Spinal cord (tissue), 9 donors: ENCODE measurements at regions not wholly inside any gene's neighbourhood (a gene's known extent, or its start where the extent isn't known, plus 50 kb on each side); places are given as distances from the start of the nearest gene placed in this dataset.
"Not testable (repeated sequence)": the region's sequence is repeated elsewhere in the genome, so short reads cannot be mapped to it uniquely, and the experiment has no call there.

Source experiments
- DNase-seq, 6 donors: peaks; one replicate each; pipeline versions ENCODE4 v3.0.0 to v3.0.0-alpha.2; 2013 to 2015; ENCODE audit warnings: low spot score in 6 of 6, low read depth in 4 of 6
- H3K27ac ChIP-seq: one replicate; pipeline ENCODE4 v1.5.1; 2013; ENCODE audit warnings: low read depth, low read length, control low read depth
- H3K27me3 ChIP-seq: one replicate; pipeline ENCODE4 v1.6.1; 2013; ENCODE audit warnings: low read length; ENCODE audit not compliant: control insufficient read depth, insufficient read depth
- H3K36me3 ChIP-seq: one replicate; pipeline ENCODE4 v1.6.1; 2013; ENCODE audit warnings: low read length; ENCODE audit not compliant: control insufficient read depth, insufficient read depth
- H3K4me1 ChIP-seq: one replicate; pipeline ENCODE4 v1.6.1; 2013; ENCODE audit warnings: low read length; ENCODE audit not compliant: control insufficient read depth, insufficient read depth
- H3K4me3 ChIP-seq: one replicate; pipeline ENCODE4 v1.5.1; 2013; ENCODE audit warnings: low read depth, low read length, control low read depth
- H3K9me3 ChIP-seq: one replicate; pipeline ENCODE4 v1.6.1; 2013; ENCODE audit warnings: low read length; ENCODE audit not compliant: control insufficient read depth, insufficient read depth
- WGBS: methylation state at CpG from one replicate; pipeline ENCODE4 v1.1.5; 2013; ENCODE audit warnings: missing lambda C conversion rate; ENCODE audit not compliant: insufficient coverage; 5-methylcytosine and 5-hydroxymethylcytosine counted together
- donor health status: healthy.

DNA sequence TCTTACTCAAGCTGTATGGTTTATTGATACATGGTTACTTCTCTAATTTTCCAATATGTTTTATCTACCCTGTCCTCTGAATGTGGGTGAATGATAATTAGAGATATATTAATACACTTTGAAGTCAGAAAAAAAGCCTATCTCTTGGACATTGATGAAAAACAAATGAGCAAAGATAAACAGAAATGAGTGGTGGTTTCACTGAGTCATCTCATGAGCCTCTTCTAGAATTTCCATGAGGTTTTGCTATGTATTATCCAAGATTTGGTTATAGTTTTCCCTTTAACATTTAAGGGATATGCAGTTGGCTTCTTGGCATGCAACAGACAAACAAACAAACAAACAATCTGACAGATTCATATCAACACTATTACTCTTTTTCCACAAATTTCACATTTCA, 586.8 kb downstream of the RFPL4B start:
- no peaks in the 10 kb centered on the region for H3K27me3 ChIP-seq
- H3K9me3 ChIP-seq, result no peaks in the 10 kb centered on the region
- no peak for DNase-seq
- no peak overlapping the region for H3K4me3 ChIP-seq
- H3K36me3 ChIP-seq, result no peaks in the 10 kb centered on the region
- no peak overlapping the region for H3K27ac ChIP-seq
- H3K4me1 ChIP-seq, result no peaks in the 10 kb centered on the region

DNA sequence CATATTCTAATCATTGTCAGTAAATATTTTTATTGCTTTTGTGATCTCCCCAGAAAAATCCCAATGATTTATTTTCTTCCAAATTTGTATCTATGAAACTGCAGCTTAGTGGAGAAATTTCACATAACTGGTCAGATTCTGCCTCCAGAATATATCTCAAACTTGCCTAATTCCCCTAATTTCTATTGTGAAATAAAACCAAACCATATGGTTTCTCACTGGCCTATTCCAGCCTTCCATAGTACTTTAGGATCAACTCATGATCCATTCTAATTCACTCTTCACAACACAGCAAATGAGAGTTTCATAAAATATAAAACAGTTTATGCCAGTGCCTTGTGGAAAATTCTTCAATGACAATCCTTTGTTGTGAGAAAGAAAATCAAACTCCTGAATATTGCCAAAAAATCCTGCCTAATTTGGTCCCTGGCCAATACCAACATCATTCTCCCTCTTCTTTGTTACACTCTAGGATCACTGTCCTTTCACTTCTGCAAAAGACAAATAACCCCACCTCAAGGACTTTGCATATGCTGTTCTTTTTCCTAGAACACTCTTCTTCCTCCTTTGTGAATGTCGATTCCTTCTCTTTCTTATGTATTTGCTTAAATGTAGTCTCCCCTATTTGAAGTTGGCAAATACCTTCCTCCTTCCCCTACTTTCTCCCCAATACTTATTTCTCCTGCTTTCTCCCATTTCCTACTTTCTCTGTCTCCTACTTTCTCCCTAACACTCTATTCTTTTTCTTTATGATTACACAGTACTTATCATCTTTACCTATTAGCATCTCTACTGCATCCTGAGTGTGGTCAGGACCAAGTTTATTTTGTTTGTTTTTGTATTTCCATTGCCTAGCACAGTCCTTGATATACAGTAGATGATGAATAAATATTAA, 587.5 kb downstream of the RFPL4B start:
- no CpG with 5 or more reads among the region's 1 CpG for WGBS
- DNase-seq, result no peak
- Histone ChIP-seq H3K4me1 (no peaks in the 10 kb centered on the region), H3K9me3 (no peaks in the 10 kb centered on the region), H3K27me3 (no peaks in the 10 kb centered on the region), H3K4me3 (no peak overlapping the region), H3K27ac (no peak overlapping the region), H3K36me3 (no peaks in the 10 kb centered on the region)

DNA sequence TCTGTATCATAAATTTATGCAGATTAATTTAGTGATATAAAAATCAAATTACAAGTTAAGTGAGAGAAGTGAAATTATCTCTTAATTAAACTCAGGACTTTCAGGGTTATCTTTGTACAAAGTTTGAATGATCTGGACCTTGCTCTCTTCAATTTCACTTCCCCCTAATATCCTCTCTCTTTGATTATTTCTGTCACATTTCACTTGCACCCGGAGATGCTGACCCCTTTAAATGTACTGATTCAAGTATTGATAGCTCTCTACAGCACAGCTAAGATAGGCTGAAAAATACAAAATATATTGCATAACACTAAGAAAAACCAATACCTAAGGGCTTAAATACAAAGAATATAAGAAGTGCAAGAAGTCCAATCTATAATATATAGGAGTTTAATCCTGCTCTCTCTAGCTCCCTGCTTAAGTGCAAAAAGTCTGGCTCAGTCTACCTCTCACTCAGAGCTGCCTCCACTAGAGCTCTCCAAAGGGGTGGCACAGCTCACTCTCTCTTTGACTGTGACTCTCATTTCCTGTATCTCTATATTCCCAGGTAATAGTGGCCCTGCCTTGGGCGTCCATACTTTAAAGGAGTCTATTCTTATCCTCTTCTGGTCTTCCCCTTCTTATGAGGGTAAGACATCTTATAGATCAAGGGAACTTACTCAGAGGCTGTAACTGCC, 588.4 kb downstream of the RFPL4B start:
- Histone ChIP-seq H3K27me3 (no peaks in the 10 kb centered on the region), H3K4me1 (no peaks in the 10 kb centered on the region), H3K9me3 (no peaks in the 10 kb centered on the region), H3K27ac (no peak overlapping the region), H3K4me3 (no peak overlapping the region), H3K36me3 (no peaks in the 10 kb centered on the region)
- DNase-seq, result no peak
- no CpG with 5 or more reads among the region's 2 CpGs for WGBS

GRCh38 chr6:112936079-112936472, 588.9 kb downstream of the RFPL4B start:
- Histone ChIP-seq H3K4me1 (no peaks in the 10 kb centered on the region), H3K4me3 (no peak overlapping the region), H3K27me3 (no peaks in the 10 kb centered on the region), H3K9me3 (no peaks in the 10 kb centered on the region), H3K36me3 (no peaks in the 10 kb centered on the region), H3K27ac (no peak overlapping the region)
- DNase-seq, result no peak
- 100% methylated on average over 1 of the region's 7 CpGs for WGBS

DNA sequence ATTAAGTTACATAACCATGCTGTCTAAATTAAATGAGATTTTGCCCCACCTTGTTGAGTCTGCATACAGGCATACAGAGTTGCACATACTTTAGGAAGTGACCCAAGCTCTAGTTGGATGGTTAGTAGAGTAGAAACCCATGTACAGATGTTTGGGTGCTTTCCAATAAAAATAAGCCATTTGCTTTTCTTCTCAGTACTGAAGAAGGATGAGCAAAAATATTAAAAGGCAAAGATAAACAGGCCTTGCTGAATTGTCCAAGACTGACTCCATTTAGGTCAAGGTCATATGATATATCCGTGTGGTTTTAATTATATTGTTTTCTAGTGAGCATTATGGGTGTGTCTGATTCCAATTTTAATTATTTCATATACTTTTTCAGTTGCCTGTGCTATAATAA, 589.4 kb downstream of the RFPL4B start:
- Histone ChIP-seq H3K27me3 (no peaks in the 10 kb centered on the region), H3K36me3 (no peaks in the 10 kb centered on the region), H3K4me1 (no peaks in the 10 kb centered on the region), H3K27ac (no peak overlapping the region), H3K9me3 (no peaks in the 10 kb centered on the region), H3K4me3 (no peak overlapping the region)
- no CpG with 5 or more reads among the region's 1 CpG for WGBS
- peak in 1 of 6 donors; percentile 68 for DNase-seq

DNA sequence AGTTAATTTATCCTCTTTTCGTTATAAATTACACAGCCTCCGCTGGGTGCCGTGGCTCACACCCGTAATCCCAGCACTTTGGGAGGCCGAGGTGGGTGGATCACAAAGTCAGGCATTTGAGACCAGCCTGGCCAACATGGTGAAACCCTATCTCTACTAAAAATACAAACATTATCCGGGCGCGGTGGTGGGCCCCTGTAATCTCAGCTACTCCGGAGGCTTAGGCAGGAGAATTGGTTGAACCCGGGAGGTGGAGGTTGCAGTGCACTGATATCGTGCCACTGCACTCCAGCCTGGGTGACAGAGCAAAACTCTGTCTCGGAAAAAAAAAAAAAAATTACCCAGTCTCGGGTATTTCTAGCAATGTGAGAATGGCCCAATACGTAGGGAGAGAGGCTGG, 590.6 kb downstream of the RFPL4B start:
- H3K4me3 ChIP-seq, DNase-seq, H3K9me3 ChIP-seq, H3K27ac ChIP-seq, H3K36me3 ChIP-seq, H3K4me1 ChIP-seq, H3K27me3 ChIP-seq: not testable (repeated sequence)
- 97% methylated on average over 6 of the region's 14 CpGs for WGBS

- no peaks in the 10 kb centered on the region for H3K4me1 ChIP-seq
- H3K27ac ChIP-seq, result no peak overlapping the region
- no peak overlapping the region for H3K4me3 ChIP-seq
- H3K36me3 ChIP-seq, result no peaks in the 10 kb centered on the region
- H3K27me3 ChIP-seq, result no peaks in the 10 kb centered on the region
- no peaks in the 10 kb centered on the region for H3K9me3 ChIP-seq
- DNase-seq, result no peak
- no CpG with 5 or more reads among the region's 2 CpGs for WGBS
These were observed 591.5 kb downstream of the RFPL4B start for GRCh38 chr6:112938650-112939049.

DNA sequence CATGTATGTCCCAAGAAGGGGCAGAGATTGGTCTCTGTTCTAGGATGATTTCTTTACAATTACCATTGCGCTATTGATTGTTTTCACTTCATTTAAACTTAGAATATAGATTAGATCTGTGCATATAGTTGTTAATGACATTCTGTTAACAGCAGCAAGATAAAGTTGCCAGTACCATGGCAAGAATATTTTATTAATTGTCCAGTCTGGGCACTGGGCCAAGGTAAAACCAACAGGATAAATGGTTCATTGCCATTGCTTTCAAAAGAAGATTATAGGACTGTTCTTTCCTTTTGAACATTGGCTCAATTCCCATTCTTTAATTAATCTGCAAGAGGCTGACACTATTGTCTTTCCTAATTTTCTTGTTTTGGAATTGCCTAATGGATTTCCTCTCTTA, 592.4 kb downstream of the RFPL4B start:
- no peak overlapping the region for H3K4me3 ChIP-seq
- no peak overlapping the region for H3K27ac ChIP-seq
- WGBS, result no CpG with 5 or more reads among the region's 1 CpG
- no peaks in the 10 kb centered on the region for H3K36me3 ChIP-seq
- no peaks in the 10 kb centered on the region for H3K4me1 ChIP-seq
- no peaks in the 10 kb centered on the region for H3K9me3 ChIP-seq
- no peaks in the 10 kb centered on the region for H3K27me3 ChIP-seq
- DNase-seq, result peak in 3 of 6 donors; percentile 5 to 64 (median 56)

DNA sequence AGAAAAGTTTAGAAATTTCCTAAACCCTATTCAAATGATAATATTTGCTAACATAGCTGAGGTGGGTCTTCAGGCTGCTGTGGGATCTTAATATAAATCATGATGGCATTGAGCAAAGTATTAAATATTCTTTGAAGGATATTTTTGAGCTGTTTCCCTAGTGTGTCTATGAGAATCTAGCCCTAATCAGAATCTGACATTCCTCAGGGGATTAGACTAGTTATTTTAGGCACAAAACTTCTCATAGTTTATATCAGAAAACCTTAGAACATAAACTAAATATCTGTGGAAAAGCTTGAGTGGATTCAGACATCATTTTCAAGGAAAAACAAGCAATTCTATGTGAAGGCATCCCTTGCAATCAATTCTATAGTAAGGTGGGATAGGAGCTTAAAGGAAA, 594.5 kb downstream of the RFPL4B start:
- Histone ChIP-seq H3K9me3 (no peaks in the 10 kb centered on the region), H3K4me1 (no peaks in the 10 kb centered on the region), H3K27ac (no peak overlapping the region), H3K36me3 (no peaks in the 10 kb centered on the region), H3K27me3 (no peaks in the 10 kb centered on the region), H3K4me3 (no peak overlapping the region)
- no peak for DNase-seq

DNA sequence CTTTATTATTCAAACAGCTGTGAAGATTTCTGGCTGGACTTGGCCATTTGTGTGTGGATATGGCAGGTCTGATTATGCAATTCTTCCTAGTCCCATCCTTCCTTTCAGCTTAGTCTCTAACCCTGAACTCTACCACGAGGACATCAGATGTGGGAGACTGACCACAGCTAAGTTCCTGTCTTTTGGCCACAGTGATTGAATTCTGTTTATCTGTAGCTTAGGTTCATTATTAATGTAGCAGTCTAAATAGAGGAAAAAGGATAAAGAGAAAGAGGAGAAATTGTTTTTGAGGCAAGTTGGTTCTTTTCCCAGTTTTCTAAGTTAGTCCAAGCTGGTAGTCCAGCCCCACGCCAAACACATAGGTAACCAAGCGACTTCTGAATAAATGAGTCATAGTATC, 598.9 kb downstream of the RFPL4B start:
- Histone ChIP-seq H3K9me3 (no peaks in the 10 kb centered on the region), H3K27ac (no peak overlapping the region), H3K36me3 (no peaks in the 10 kb centered on the region), H3K4me1 (no peaks in the 10 kb centered on the region), H3K4me3 (no peak overlapping the region), H3K27me3 (no peaks in the 10 kb centered on the region)
- DNase-seq, result no peak
- WGBS, result no CpG with 5 or more reads among the region's 3 CpGs
